HL-60 (cell line): ENCODE measurements at regions not wholly inside any gene's neighbourhood (a gene's known extent, or its start where the extent isn't known, plus 50 kb on each side); places are given as distances from the start of the nearest gene placed in this dataset.

ENCODE experiments used
- CTCF ChIP-seq: IDR thresholded peaks from one replicate; pipeline ENCODE4 v1.5.1; 2011; ENCODE audit warnings: low read length, control low read depth, inconsistent platforms; ENCODE audit not compliant: insufficient read depth
- GABPA ChIP-seq: IDR thresholded peaks from 2 replicates; pipeline ENCODE4 v1.6.1; 2012; ENCODE audit warnings: low read depth
- POLR2AphosphoS5 ChIP-seq: IDR thresholded peaks from 2 replicates; pipeline ENCODE4 v1.6.1; 2012; ENCODE audit warnings: low read depth
- REST ChIP-seq: IDR thresholded peaks from 2 replicates; pipeline ENCODE4 v1.6.1; 2012; ENCODE audit warnings: low read depth; ENCODE audit not compliant: insufficient replicate concordance
- SPI1 ChIP-seq: IDR thresholded peaks from 2 replicates; pipeline ENCODE4 v1.6.1; 2012; ENCODE audit warnings: low read depth, mild to moderate bottlenecking, borderline replicate concordance

- TF ChIP-seq GABPA (no peak), CTCF (no peak), SPI1 (no peak), REST (no peak), POLR2AphosphoS5 (no peak)
These were observed 134.7 kb upstream of the FAM20C start for GRCh38 chr7:57482-58255.
